CD1c-positive myeloid dendritic cell (primary cell): ENCODE measurements at regions not wholly inside any gene's neighbourhood (a gene's known extent, or its start where the extent isn't known, plus 50 kb on each side); places are given as distances from the start of the nearest gene placed in this dataset.

Experiments
- DNase-seq: peaks from one replicate; pipeline ENCODE4 v3.0.0-alpha.2; 2016; ENCODE audit errors: extremely low spot score

DNA sequence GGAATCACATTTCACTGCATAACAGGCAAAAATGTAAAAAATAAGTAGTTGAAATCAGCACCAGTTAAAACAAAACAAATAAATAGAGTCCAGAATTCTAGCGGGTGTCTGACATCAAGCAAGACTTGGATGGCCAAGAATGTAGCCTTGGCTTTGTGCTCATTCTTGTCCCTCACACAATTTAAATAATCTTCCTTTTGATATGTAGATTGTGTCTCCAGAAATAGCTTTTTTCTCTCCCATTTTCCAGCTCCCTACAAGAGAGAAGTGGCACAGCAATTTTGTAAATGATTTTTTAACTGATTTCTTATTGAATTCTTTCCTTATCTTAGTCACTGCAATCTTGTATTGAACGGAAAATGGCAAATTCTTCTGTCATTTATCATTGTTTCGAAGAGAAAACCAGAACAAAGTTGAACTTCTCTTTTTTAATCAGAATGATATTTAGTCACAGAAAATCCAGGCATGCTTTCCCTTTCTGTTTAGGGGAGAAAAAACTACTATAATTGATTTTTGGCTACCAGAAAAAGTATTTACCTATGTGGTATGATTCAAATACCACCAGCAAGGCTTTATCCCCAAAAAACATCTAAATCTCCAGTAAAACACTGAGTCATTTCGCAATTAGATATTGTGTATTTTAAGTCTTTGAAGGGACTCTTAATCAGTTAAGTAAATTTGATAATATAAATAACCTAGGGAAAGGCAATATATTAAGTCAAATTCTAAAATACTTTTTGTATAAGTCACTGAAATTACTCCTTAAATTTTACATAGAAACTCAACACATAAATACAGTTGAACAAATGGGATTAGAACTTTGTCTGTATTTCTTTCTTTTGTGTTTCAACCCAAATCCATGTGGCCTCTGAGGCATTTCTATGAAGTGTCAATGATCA is 481.7 kb downstream of the GBE1 start:
- DNase-seq = no peak

DNA sequence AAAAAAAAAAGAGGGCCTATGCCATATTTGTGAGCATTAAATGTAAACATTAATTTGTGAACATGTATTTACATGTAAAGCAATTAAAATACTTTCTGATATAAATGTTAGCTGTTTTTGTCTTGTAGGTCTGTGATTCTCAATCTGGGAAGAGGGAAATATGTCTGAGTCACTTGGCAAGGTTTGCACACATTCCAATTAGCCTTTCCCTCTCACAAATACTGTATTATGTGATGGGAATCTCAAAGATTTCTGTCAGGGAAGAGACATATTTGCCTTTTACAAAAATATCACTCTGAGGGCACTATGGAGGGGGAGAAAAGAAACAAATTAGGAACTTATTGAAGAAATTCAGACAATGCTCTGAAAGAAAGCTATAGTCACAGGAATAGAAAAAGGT is 483.6 kb downstream of the GBE1 start:
- no peak for DNase-seq

DNA sequence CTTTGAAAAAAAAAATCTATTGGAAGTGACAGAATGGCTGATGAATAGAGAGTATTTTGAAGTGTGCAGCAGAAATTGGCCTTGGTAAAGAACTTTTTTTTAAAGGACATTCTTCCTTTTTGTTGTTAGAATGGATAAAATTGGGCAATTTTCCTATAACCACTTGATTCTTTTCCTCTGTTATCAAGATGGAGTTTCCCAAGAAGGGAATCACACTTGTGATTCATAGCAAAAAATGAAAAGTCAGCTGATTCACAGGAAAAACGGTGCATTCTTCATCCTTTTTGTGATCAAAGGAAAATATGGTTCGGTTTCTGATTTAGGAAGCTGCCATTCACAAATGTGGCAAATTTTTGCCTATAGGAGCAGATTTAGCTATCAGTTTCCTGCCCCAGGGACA is 486.8 kb downstream of the GBE1 start:
- DNase-seq = no peak

DNA sequence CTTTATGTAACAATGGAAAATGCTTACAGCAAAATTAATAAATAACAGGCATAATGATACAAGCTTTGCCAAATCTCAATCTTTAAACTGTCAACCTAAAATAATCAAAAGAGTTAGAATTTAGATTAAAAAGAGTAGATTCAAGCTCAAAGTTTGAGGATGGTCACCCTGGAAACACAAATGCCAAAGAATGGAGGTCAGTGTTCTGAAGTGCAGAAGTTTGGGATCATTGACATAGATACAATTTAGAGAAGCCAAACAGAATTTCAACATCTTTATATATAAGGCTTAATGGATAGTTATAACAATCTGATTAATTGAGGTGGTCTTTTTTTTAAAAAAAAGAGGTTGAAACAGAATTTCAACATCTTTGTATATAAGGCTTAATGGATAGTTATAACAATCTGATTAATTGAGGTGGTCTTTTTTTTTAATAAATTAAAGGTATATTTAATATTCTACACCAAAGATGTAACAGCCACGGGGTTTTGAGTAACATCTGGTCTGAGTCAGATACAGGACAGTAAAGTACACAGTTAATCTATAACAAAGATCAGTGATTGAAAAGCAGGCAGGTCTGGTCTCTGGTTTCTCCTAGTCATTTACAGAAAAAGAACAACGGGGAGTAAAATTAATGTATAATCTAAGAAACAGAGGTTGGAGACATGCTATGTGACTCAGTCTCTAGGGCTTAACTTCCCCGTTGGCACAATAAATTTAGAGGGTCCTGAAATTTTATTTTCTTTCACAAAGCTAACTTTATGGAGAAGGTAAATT is 490.7 kb downstream of the GBE1 start:
- DNase-seq = no peak

DNA sequence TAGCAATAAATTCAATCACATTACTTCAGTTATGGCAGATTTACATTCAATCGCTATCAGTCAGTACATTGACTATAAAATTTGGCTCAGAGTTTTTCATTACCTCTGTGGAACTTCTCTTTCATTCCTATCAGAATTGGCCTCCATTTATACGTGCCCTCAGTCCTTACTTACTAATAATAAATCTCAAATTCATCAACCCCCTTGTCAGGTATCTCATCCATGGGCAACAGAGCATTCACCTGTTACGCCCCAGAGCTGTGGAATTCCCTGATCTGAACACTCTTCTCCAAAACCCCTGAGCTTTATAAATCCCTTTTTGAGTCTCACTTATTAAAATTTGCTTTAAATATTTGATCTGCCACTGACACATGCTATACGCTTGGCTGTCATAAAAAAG is 492.9 kb downstream of the GBE1 start:
- DNase-seq = no peak

DNA sequence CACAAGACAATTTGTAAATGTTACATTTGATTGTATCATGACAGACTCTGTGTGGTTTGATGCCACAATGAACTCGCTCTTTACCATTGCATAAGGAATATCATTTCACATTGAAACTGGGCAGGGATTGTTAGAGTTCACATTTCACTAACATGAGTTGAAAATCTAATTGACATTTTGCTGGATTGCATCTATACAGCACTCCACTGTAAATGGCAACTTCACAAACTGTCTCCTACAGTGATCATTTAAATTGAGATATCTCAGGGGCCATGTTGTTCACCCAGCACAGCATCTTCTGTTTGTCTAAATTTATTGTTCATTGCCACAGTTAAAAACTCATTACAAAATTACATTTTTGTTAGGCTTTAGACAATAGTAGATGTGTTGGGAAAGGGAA is 499.4 kb downstream of the GBE1 start:
- DNase-seq = no peak

DNA sequence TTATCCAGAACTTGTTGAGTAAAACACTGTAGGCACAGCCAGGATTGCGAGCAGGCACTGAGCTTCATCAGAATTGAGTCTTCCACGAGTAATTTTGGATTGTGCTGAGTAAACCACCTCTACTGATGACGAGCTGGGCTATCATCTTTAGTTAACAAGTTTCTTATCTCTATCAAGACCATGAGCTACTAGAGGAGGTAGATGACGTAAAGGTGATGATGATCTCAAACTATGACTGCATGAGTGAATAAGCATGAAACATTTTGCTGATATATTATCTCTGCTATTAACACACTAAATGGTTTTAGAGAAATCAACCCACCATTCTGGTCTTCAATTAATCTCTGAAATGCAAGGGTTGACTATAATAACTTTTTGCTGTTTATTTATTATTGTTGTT is 506.0 kb downstream of the GBE1 start:
- no peak for DNase-seq

DNA sequence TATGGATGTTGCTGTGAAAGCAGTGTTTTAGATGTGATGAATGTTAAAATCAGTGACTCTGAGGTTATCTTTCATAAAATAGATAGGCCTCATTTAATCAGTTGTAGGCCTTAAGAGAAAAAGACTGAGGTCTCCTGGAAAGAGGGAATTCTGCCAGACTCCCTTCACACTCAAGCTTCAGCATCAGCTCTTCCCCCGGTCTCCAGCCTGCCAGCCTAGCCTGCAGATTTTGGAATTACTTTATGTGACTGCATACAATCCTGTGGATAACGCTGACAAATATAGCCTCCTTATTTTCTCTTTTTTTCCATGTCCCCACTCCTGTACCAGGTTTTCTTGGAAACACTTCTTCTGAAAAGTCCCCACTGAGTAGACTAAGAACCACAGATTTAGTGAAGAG is 510.3 kb downstream of the GBE1 start:
- no peak for DNase-seq

DNA sequence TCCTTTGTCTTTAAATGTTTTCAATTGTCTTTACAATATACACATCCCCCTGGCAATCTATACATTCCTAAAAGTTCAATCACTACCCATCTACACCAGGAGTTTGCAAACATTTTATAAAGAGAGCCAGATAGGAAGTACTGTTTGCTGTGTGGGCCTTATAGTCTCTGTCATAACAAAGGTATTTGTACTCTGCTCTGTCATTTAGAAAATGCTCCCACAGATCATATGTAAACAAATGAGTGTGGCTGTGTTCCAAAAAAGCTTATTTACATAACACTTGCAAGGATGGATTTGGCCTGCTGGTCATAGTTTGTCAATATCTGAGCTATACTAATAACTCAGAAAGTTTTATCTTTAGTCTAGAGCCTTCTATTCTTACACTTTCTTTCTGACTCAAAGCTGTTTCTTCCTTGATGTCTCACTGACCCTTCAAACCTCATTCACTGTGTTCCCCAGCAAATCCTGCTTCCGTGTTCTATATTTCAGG is 511.9 kb downstream of the GBE1 start:
- no peak for DNase-seq

DNA sequence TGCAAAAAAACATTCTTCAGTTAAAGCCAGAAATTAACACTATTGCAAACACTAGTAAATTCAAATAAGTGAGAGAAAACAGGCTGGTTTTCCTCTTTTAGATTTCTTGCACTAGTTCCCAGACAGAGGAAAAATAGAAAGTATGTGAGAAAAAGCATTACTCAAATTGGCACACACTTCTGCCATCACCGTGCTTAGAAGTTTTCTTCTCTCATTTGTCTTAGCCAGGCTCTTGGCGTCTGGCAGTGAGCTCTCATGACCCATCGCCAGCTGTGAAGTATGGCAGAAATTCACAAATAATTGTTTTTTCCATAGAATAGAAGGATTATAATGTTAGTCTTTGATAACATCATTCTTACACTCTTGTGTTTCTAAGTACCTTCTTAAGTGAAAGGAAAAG is 515.9 kb downstream of the GBE1 start:
- no peak for DNase-seq

DNA sequence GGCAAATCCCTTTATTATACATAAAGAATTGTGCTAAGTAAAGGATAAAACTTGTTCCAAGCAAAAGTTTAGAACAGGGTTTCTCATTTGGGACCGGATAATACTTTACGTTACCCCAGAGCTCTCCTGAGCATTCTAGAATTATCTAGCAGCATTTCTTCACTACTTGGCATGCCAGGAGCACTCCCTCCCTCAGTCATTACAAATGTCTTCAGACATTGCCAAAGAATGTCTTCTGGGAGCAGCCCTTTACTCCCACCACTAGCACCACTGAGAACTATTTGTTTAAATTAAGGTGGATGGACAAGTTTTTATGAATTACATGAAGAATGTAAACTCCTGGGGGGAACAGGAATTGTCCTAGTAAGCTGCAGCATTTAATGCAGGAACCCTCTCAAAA is 516.4 kb downstream of the GBE1 start:
- DNase-seq = no peak

DNA sequence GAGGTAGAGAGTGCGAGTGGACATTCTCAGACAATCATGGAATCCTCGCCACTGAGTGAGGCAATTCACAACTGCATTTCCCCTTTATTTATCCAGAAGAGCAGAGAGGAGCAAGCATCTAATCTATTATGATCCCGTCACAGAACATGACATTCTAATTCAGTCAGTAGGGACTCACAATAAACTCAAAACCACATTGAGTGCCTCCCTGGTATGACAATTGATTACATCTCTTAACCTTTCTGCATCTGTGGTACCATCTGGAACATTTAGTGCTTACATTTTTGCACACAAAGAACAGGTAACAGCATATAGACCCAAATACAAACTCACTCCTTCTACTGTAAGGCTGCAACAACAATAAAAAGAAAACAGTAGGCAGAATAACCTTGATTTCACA is 517.2 kb downstream of the GBE1 start:
- DNase-seq = no peak

DNA sequence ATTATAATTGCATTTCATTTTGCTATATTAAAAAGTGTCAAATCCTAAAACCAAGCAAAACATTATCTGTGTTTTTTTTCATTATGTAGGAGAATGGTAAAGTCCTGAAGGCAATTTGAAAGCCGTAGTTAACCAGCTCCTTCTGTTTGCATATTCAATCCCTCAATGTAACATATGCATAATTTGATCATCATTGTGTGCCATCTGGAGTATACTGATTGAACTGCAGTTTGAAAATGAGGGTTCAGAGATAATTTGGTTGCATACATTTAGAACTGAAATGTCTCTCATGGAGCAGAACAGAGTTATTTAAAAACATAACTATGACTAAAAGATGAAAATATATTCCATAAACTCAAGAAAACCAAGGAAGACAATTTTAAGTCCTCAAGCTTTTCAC is 518.6 kb downstream of the GBE1 start:
- DNase-seq = no peak

DNA sequence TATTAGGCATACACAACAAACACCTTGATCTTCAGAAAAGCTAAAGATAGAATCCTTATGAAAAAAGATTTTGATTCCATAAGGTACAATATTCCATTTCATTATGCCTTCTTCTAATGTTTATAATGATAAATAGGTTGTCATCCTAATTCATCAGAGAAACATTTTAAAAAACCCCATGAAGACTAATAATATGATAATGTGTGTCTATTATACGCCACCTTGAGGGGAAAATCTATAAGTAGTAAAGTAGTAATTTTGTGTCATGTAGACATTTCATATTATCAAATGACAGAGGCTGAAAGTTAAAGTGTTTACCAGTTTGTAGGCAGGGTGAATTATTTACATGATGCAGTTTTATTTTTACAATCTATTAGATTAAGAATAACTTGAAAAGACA is 524.3 kb downstream of the GBE1 start:
- no peak for DNase-seq

DNA sequence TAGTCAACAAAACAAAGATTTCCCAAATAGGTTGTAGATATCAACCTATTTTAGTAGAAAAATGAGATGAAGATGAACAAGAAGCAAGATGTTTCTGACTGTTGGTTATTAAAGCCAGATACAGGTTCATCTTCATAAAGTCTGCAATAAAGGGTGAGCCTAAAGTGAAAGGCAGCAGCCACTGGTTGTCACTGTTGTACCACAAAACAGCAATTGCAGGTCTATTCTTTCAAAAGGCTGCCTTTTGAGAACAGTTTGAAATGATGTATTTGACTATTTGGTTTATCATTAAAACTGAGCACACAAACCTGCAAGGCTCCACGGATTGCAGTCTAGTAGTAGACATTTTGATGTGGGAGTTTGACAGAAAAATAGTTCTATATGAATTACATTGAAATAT is 543.4 kb downstream of the GBE1 start:
- no peak for DNase-seq

DNA sequence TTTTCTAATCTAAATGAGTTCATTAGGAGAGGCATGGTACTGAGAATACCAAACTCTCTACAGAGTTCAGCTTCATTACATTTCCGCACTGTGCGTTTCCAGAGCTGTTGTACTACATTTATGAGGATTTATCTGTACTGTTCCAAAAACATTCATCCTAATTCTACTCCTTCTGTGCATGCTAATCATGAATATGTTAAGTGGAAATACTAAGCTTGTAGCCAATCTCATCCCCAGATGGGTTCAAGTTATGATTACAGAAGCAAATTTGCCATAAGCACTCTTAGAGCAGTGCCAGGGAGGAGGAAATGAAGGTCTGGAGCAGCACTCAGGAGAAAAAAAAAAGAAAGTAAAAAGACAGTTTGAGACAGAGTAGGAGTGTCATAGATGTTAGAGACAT is 544.3 kb downstream of the GBE1 start:
- DNase-seq = no peak

DNA sequence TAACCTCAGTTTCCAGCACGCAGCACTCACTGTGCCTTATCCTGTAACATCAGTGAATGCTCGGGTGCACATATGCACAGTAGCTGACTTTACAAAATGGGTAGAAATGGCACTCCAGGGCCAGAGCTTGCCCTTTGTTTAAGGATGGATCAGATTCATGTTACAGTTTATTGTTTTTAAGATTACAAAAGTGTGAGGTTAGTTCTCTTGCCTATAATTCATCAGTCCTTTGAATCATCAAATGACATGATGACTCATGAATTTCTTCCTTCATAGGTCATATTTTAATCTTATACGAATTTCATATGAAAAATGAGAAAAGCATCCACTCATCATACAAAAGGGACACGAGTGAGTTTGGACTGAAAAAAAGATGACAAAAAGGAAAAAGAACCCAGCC is 545.3 kb downstream of the GBE1 start:
- DNase-seq = no peak

DNA sequence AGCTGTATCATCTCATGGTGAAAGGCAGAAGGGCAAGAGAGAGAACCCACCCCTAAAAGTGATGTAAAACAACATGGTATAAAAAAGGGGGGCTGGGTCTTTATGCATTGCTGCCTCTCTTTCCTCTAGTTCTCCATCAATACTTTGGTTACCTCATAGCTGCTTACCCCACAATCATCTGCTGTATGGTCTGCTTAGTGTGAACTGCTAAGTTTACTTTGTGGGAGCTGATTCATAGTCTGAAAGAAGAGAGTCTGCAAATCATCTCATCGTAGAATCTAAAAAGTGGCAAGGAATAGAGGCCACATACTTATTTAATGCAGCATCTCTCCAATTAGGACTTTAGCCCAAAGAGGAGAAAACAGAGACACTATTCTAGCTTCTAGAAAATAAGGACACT is 546.8 kb downstream of the GBE1 start:
- no peak for DNase-seq

DNA sequence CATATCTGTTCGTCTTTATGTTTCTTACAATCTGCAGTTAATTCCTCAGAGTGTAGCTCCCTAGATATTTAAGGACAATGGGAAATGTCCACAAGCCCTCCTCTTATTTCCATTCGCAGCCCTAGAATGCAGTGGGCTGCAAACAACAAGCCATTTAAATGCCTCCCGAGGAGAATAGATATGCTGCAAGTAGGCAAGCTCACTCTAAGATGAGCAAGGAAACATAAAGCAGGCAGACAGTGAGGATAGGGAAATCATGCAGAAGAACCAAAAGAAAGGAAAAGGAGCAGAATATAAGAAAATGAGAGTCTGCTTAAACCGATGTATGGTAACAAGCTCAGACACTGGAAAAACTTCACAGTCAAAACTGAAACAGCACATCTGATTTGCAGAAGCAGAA is 561.9 kb downstream of the GBE1 start:
- no peak for DNase-seq

DNA sequence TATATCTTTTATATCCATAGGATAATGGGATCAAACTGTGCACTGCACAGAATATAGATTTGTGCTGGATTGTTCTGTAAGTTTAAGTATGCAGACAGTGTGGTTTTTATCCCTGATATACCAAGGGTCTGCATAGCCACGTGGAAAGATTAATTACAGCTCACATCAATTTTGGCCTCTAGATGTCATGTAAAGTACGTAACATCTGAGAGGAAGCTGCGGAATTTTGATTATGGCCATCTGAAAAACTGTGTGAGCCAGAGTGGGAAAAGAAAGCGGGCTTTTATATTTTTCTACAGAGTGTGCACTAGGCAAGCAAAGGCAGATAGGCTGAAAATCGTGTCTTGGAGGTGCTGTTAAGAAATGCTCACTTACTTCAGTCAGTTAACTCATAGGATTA is 562.7 kb downstream of the GBE1 start:
- no peak for DNase-seq

DNA sequence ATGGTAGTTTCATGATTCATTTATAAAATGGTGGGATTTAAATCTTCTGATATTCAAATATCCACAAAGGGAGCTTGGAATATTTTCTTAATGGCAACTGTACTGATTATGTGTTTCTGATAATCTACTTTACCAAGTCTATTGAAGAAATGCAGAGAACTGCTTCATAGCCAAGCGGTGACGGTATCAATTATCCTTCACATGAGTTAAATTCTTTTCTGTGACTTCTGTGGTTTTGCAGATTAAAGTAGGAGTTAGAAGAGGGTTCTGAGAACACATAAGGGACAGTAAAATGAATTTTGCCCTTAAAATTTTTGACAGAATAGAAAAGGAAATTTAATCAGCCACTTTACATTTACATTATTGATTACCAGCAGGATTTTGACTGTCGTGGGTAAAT is 563.2 kb downstream of the GBE1 start:
- no peak for DNase-seq

DNA sequence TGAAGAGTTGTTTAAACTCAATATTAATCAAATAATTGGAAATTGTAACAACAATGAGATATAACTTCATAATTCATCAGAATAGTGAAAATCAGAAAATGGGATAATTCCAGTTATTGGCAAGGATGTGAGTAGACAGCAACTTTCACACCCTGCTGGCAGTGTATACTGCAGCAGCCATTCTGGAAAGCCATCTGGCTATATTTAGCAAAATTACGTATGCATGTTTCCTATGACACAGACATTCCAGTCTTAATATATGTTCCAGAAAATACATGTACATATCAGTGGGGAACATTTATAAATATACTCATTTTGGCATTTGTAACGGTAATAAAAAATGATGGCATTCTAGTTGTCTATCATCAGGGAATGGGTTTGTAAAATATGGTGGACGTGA is 564.1 kb downstream of the GBE1 start:
- no peak for DNase-seq

DNA sequence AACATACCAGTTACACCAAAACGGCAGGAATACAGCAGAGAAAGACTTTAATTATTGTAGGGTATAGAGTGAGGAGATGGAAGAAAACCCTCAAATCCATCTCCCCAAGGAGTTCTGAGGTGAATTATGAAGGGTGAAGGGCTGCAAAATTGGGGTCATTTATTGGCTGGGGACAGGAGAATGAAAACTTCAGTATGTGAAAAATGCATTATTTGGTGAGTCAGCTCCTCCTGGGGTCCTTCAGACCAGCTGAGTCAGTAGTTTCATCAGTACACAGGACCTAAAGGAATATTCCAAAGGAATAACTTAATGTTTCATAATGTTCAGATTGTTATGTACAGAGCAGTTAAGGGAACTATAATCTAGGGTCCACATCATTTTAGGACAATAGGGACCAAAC is 566.0 kb downstream of the GBE1 start:
- no peak for DNase-seq
